Fibroblast of upper back skin (primary cell): ENCODE measurements at regions not wholly inside any gene's neighbourhood (a gene's known extent, or its start where the extent isn't known, plus 50 kb on each side); places are given as distances from the start of the nearest gene placed in this dataset.
A peak's percentile ranks its signal among the peaks of the same experiment; 100 is the strongest.
"Not testable (repeated sequence)": the region's sequence is repeated elsewhere in the genome, so short reads cannot be mapped to it uniquely, and the experiment has no call there.

Experiments used
- DNase-seq: peaks from one replicate; pipeline ENCODE4 v3.0.0-alpha.2; 2013

DNA sequence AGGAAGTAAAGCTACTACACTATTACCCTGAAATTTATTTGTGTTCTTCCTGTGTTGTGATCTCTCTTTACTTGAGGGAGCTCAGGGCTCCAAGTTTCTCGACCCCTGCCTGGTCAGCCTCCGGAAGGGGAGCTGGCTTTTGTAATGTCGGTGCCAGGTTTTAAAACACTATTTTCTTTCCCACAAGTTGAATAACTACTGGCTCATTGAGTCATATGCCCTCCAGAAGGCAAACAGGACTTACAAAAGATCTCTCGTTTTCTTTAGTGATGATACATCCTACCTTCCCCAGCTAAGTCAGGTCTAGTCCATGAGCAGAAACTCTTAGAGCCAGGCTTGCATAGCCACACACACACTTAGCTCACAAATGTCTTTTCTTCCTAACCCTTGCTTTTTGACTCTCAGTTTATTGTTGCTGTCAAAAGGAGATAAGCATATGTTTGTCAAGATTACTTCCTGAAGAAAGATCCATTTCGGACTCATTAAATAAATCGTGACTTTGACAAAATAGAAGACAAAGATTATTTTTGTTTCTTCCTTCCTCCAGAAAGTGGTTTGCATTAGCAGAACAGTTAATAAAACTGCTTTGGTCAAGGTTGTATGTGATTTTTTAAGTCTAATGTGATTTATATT is 209.8 kb upstream of the FLRT2 start:
- DNase-seq, result no peak

- no peak for DNase-seq
These were observed 204.6 kb upstream of the FLRT2 start for GRCh38 chr14:85325134-85326017.

DNA sequence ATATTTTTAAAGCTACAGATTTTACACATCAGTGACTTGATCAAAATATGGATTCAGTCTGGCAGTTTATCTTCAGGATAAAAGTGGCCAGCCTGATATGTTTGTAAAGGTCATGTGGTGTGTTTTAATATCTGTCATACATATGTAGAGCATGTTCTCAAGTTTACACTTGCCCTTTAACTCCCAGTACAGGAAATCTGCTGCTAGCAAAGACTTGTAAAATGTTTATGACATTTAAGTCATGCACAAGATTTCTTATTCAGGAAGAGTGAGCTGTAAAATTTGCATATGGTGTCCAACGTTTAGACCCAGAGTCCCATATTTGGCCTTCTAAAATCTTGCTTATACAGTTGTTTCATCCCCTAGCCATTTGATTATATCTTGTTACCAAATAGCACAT is 197.5 kb upstream of the FLRT2 start:
- no peak for DNase-seq

- DNase-seq, result peak; percentile 69
These were observed 196.6 kb upstream of the FLRT2 start for GRCh38 chr14:85333313-85333712.

GRCh38 chr14:85333841-85334240 is 196.1 kb upstream of the FLRT2 start:
- no peak for DNase-seq

- no peak for DNase-seq
These were observed 195.6 kb upstream of the FLRT2 start for GRCh38 chr14:85334316-85334715.

DNA sequence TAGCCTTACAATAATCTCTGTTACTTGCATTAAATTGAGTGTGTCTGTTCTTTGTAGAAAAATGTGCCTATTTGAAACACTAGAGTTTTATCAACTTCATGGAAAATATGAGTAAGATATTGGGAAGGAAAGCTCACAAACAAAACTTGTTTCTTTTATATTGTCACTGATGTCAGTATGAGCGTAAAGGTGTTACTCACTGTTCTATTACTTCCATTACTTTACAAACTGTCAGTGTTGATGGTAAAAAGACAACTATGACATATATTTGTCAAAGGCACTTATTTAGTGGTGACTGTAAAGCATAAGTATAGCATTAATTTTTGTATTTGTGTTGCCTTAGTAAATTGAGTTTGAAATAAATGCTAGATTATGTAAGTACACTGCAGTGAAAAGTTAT is 193.7 kb upstream of the FLRT2 start:
- no peak for DNase-seq

DNA sequence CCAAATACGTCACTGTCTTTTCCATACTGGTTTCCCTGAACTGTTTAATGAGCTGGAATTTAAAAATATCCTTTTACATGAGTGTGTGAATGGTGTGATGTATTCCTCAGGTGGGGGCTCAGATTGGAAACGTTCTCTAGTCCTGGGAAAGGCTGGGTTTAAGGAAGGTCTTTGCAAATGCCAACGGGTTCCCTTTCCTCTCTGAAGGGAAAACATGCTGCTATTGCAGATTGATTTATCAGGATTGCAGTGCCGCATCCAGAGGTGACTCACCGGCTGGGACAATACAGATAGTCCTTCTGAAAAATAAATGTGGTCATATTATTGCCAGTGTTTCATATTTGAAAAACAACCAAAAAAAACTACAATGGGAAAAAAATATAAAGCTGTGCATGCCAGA is 193.1 kb upstream of the FLRT2 start:
- DNase-seq, result peak; percentile 28

DNA sequence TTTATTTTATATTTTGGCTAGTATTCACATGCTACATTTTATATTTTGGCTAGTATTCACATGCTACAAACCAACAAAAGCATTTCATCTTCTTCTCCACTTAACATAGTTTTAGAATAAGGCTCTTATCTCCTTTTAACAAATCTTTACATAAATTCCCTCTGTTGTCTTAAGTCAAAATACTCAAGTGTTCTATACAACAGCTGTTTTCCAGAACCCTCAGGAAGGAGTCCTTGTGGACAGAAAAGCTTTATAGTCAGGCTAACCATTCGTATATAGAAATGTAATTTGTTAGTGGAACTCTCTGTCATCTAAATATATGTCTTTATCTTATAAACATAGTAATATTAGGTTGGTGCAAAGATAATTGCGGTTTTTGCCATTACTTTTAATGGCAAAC is 191.0 kb upstream of the FLRT2 start:
- DNase-seq, result no peak

- DNase-seq, result peak; percentile 54
These were observed 186.9 kb upstream of the FLRT2 start for GRCh38 chr14:85342858-85343607.

GRCh38 chr14:85344171-85344570 is 185.8 kb upstream of the FLRT2 start:
- DNase-seq, result no peak

- DNase-seq, result no peak
These were observed 184.9 kb upstream of the FLRT2 start for GRCh38 chr14:85344847-85345570.

- no peak for DNase-seq
These were observed 179.3 kb upstream of the FLRT2 start for GRCh38 chr14:85350667-85351066.

DNA sequence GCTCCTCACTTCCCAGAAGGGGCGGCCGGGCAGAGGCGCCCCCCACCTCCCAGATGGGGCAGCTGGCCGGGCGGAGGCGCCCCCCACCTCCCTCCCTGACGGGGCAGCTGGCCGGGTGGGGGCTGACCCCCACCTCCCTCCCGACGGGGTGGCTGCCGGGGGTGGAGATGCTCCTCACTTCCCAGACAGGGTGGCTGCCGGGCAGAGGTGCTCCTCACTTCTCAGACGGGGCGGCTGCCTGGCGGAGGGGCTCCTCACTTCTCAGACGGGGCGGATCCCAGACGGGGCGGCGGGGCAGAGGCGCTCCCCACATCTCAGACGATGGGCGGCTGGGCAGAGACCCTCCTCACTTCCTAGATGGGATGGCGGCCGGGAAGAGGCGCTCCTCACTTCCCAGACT is 177.4 kb upstream of the FLRT2 start:
- not testable (repeated sequence) for DNase-seq

GRCh38 chr14:85357120-85357519 is 172.8 kb upstream of the FLRT2 start:
- DNase-seq, result no peak

- DNase-seq, result no peak
These were observed 171.7 kb upstream of the FLRT2 start for GRCh38 chr14:85358136-85358785.

GRCh38 chr14:85359505-85359904 is 170.4 kb upstream of the FLRT2 start:
- DNase-seq, result no peak

DNA sequence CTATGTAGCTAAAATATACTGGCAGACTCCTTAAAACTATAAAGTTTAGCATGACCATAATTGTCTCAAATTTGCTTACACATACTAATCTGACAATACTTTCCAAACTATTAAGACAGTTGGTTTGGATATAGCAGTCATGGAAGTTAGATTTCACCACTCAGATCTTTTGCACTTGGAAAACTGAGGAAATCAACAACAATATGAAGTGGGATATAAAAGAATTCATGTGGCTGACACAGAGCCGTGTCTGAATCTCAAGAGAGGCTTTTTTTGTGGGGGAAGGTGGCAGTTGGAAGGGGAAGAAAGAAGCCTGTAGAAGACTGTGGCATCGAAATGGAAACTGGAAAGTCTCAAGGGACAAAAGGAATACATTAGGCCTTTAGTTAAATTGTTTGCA is 166.6 kb upstream of the FLRT2 start:
- no peak for DNase-seq

GRCh38 chr14:85366226-85366625 is 163.7 kb upstream of the FLRT2 start:
- no peak for DNase-seq

GRCh38 chr14:85380881-85381280 is 149.1 kb upstream of the FLRT2 start:
- no peak for DNase-seq

- DNase-seq, result no peak
These were observed 147.6 kb upstream of the FLRT2 start for GRCh38 chr14:85382341-85382740.

DNA sequence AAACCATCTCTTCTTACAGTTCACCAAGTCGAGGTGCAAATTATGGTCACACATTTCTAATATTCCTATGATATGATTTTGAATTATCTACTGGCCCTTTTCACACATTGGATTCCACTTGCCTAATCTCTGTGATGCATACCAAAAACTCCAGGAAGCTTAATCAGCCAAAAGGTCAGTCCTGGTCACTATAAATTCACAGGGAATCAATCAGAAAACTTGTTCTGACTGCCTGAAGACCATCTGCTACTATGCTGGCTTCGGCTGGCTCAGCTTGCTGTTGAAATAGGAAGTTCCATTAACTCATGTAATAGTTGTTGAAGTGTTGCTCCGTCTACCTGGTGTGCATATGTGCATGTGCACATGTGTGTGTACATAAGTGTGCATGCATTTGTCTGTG is 142.8 kb upstream of the FLRT2 start:
- DNase-seq, result peak; percentile 21

DNA sequence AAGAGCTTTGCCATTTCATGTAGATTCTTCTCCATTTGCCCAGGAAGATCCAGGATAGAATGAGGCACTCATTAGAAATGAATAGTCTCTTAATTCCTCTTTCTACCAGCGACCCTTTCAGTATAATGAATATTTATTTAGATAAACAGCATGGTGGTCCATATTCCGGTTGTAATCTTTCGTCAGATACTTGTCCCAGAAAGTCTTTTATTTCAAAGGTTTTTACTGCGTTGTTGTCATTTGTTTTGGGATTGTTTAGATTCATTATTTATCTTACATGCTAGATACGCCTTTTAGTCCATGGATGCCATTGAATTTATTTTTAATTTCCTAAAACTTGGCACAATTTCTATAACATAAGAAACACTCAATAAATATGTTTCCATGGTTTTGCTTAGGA is 139.7 kb upstream of the FLRT2 start:
- no peak for DNase-seq
